H1 (cell line): ENCODE measurements at regions not wholly inside any gene's neighbourhood (a gene's known extent, or its start where the extent isn't known, plus 50 kb on each side); places are given as distances from the start of the nearest gene placed in this dataset.

Experiments
- POLR2A ChIP-seq, 2 experiments: IDR thresholded peaks; 1 replicate in 1 of 2; 2 replicates in 1 of 2; pipeline ENCODE4 v1.6.1; 2011; ENCODE audit warnings: low read depth in 2 of 2, low read length in 2 of 2, mild to moderate bottlenecking in 2 of 2; ENCODE audit errors: control extremely low read depth in 1 of 2
- RXRA ChIP-seq: IDR thresholded peaks from 2 replicates; pipeline ENCODE4 v1.6.1; 2011; ENCODE audit warnings: low read depth, mild to moderate bottlenecking, low read length, moderate library complexity; ENCODE audit not compliant: insufficient read depth
- SP4 ChIP-seq: IDR thresholded peaks from 2 replicates; pipeline ENCODE4 v1.6.1; 2012; ENCODE audit warnings: low read length, inconsistent platforms

DNA sequence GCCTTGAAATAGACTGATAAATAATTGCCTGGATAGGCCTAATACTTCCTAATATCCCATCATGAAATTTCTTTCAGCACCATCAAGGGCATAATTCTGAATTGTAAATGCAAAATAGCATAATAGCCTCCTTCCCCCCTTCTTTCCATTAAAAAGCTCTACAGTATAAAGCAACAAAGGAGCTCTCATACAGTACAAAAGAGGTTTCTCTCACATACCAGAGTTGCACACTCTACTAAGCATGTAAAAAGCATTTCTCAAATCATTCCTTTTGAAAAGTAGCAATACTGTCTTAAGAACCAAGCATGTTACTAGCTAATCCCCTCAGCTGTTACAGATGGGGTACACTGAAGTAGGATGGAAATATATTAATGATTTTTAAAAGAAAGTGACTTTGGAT, 509.0 kb downstream of the KLHL13 start:
- TF ChIP-seq RXRA (no peak), SP4 (no peak), POLR2A (IDR thresholded peaks at IDR 0.05; ENCODE audit: control extremely low read depth in 1 of 2, low read depth in 2 of 2, low read length in 2 of 2) (no peak)
